ENCODE measurements at regions not wholly inside any gene's neighbourhood (a gene's known extent, or its start where the extent isn't known, plus 50 kb on each side); places are given as distances from the start of the nearest gene placed in this dataset.
"Not testable (repeated sequence)": the region's sequence is repeated elsewhere in the genome, so short reads cannot be mapped to it uniquely, and the experiment has no call there.

DNA sequence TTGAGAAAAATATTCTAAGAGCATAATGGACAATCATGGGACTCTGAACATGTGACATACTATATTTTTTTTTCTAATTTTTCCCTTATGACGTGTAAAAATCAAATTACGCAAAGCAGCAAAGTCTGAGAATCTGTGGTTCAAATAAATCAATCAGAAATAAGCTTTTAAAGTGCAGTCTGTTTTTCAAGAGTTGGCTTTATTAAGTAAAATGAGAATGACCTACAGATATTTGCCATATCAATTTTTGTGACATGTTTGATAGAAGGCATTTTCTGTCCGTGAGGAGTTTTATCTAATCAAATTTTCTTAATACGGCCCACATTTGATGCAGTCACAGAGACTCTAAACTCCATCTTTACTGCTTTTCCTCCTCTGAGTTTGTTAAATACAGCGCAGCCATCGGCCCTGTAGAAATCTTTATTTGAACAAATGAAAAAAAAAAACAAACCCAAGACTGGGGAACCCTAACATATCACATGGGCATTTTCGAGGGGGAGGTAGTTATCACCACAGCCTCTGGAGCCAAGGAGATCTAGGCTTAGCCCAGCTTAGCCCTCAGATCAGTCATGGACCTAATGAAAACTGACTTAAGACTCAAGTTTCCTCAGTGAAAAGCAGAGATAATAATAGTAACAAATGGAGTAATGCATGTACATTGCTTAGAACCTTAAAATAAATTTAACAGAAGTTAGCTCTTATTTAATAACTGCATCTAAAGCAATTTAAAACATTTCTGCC is 263.6 kb upstream of the C9orf72 start:
- no peaks in the 10 kb centered on the region for H3K79me2 ChIP-seq (ENCODE audit: low read length)
- H3K9ac ChIP-seq (ENCODE audit: low read length), result no peak overlapping the region
- no peak overlapping the region for H3K4me2 ChIP-seq (ENCODE audit: low read length)
- H3K4me1 ChIP-seq (ENCODE audit: low read length), result no peaks in the 10 kb centered on the region
- no peaks in the 10 kb centered on the region for H3K9me3 ChIP-seq (ENCODE audit: insufficient read depth, low read length)
- H3K36me3 ChIP-seq (replicated peaks; ENCODE audit: low read depth, low read length), result no peaks in the 10 kb centered on the region
- TF ChIP-seq CTCF (IDR thresholded peaks at IDR 0.05; ENCODE audit: low read depth, low read length), result no peak
- TF ChIP-seq EZH2phosphoT487 (IDR thresholded peaks at IDR 0.05; ENCODE audit: low read depth), result no peak
- no peak overlapping the region for H2AFZ ChIP-seq (ENCODE audit: low read depth, low read length)
- no peaks in the 10 kb centered on the region for H4K20me1 ChIP-seq (ENCODE audit: insufficient read depth, low read length)
- no peak overlapping the region for H3K27ac ChIP-seq (ENCODE audit: low read length)
- H3K27me3 ChIP-seq (ENCODE audit: low read depth, low read length), result no peaks in the 10 kb centered on the region
- no peak overlapping the region for H3K4me3 ChIP-seq (ENCODE audit: low read length)

- Histone ChIP-seq H3K79me2 (ENCODE audit: low read length) (no peaks in the 10 kb centered on the region), H3K27me3 (ENCODE audit: low read depth, low read length) (no peaks in the 10 kb centered on the region), H3K4me3 (ENCODE audit: low read length) (no peak overlapping the region), H3K9ac (ENCODE audit: low read length) (no peak overlapping the region), H2AFZ (ENCODE audit: low read depth, low read length) (no peak overlapping the region), H3K4me1 (ENCODE audit: low read length) (no peaks in the 10 kb centered on the region), H3K9me3 (ENCODE audit: insufficient read depth, low read length) (no peaks in the 10 kb centered on the region), H3K4me2 (ENCODE audit: low read length) (no peak overlapping the region), H3K36me3 (replicated peaks; ENCODE audit: low read depth, low read length) (no peaks in the 10 kb centered on the region), H4K20me1 (ENCODE audit: insufficient read depth, low read length) (no peaks in the 10 kb centered on the region), H3K27ac (ENCODE audit: low read length) (no peak overlapping the region)
- TF ChIP-seq EZH2phosphoT487 (IDR thresholded peaks at IDR 0.05; ENCODE audit: low read depth) (no peak), CTCF (IDR thresholded peaks at IDR 0.05; ENCODE audit: low read depth, low read length) (no peak)
Observed at GRCh38 chr9:27838876-27839275, 265.6 kb upstream of the C9orf72 start.

GRCh38 chr9:27839767-27840166 is 266.5 kb upstream of the C9orf72 start:
- not testable (repeated sequence) for H3K79me2 ChIP-seq (ENCODE audit: low read length); H4K20me1 ChIP-seq (ENCODE audit: insufficient read depth, low read length); H2AFZ ChIP-seq (ENCODE audit: low read depth, low read length); H3K27me3 ChIP-seq (ENCODE audit: low read depth, low read length); H3K4me1 ChIP-seq (ENCODE audit: low read length); H3K4me3 ChIP-seq (ENCODE audit: low read length); H3K4me2 ChIP-seq (ENCODE audit: low read length); H3K27ac ChIP-seq (ENCODE audit: low read length); H3K36me3 ChIP-seq (replicated peaks; ENCODE audit: low read depth, low read length); H3K9ac ChIP-seq (ENCODE audit: low read length); H3K9me3 ChIP-seq (ENCODE audit: insufficient read depth, low read length)

- Histone ChIP-seq H3K27me3 (ENCODE audit: low read depth, low read length) (peaks cover 2% of the 10 kb centered on the region), H3K4me3 (ENCODE audit: low read length) (no peak overlapping the region), H3K27ac (ENCODE audit: low read length) (no peak overlapping the region), H2AFZ (ENCODE audit: low read depth, low read length) (no peak overlapping the region), H3K9ac (ENCODE audit: low read length) (no peak overlapping the region), H3K9me3 (ENCODE audit: insufficient read depth, low read length) (no peaks in the 10 kb centered on the region), H3K79me2 (ENCODE audit: low read length) (no peaks in the 10 kb centered on the region), H3K4me1 (ENCODE audit: low read length) (no peaks in the 10 kb centered on the region), H4K20me1 (ENCODE audit: insufficient read depth, low read length) (no peaks in the 10 kb centered on the region), H3K36me3 (replicated peaks; ENCODE audit: low read depth, low read length) (no peaks in the 10 kb centered on the region), H3K4me2 (ENCODE audit: low read length) (no peak overlapping the region)
- no peak for TF ChIP-seq CTCF (IDR thresholded peaks at IDR 0.05; ENCODE audit: low read depth, low read length)
- TF ChIP-seq EZH2phosphoT487 (IDR thresholded peaks at IDR 0.05; ENCODE audit: low read depth), result no peak
Observed at GRCh38 chr9:27844797-27845196, 271.5 kb upstream of the C9orf72 start.
